ENCODE measurements at regions not wholly inside any gene's neighbourhood (a gene's known extent, or its start where the extent isn't known, plus 50 kb on each side); places are given as distances from the start of the nearest gene placed in this dataset.

DNA sequence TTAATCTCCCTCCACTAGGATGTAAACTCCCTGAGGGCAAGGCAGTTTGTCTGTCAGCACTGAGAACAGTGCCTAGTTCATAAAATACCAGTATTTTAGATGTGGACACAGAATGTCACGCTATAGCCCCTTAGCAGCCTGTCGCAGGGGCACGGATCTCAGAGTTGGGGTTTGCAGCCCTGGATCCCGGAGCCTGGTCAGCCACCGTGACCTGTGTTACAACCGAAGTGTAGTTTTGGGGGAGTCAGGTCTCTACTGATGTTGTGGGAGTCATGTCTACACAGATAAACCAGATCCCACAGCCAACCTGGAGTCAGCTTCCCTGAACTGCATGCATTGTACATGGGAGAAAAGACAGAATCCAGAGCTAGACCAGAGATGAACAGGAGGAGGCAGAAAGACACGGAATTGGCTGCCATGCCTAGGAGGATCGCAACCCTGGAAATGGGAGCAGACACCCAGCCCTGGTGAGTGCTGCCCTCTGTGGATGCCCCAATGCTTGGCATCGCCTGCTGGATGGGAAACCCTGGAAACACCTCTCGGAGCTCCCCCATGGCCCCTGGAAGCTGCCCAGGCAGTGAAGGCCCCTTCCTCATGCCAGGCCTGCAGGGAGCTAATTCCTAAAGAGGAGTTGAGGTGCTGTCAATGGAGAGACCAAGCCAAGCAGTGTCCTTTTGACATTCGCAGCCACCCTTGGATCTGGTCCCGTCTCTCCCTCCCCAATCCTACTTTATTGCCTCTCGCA lies 851.3 kb downstream of the TBC1D22A start:
- TF ChIP-seq POLR2AphosphoS5 (IDR thresholded peaks at IDR 0.05) (no peak), POLR2A (IDR thresholded peaks at IDR 0.05) (no peak), EP300 (IDR thresholded peaks at IDR 0.05) (no peak)
- TF ChIP-seq, protein P1, sequence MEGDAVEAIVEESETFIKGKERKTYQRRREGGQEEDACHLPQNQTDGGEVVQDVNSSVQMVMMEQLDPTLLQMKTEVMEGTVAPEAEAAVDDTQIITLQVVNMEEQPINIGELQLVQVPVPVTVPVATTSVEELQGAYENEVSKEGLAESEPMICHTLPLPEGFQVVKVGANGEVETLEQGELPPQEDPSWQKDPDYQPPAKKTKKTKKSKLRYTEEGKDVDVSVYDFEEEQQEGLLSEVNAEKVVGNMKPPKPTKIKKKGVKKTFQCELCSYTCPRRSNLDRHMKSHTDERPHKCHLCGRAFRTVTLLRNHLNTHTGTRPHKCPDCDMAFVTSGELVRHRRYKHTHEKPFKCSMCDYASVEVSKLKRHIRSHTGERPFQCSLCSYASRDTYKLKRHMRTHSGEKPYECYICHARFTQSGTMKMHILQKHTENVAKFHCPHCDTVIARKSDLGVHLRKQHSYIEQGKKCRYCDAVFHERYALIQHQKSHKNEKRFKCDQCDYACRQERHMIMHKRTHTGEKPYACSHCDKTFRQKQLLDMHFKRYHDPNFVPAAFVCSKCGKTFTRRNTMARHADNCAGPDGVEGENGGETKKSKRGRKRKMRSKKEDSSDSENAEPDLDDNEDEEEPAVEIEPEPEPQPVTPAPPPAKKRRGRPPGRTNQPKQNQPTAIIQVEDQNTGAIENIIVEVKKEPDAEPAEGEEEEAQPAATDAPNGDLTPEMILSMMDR (IDR thresholded peaks at IDR 0.05): no peak
